CD4-positive, alpha-beta T cell treated with Interleukin-15 for 4 hours (primary cell): ENCODE measurements at regions not wholly inside any gene's neighbourhood (a gene's known extent, or its start where the extent isn't known, plus 50 kb on each side); places are given as distances from the start of the nearest gene placed in this dataset.
"Not testable (repeated sequence)": the region's sequence is repeated elsewhere in the genome, so short reads cannot be mapped to it uniquely, and the experiment has no call there.

Experiments used
- DNase-seq: peaks from one replicate; pipeline ENCODE4 v3.0.0-alpha.2; 2020; ENCODE audit warnings: low spot score

GRCh38 chr11:12585861-12586260, 88.4 kb upstream of the TEAD1 start:
- DNase-seq, result no peak

GRCh38 chr11:12587333-12587991, 86.8 kb upstream of the TEAD1 start:
- DNase-seq, result no peak

DNA sequence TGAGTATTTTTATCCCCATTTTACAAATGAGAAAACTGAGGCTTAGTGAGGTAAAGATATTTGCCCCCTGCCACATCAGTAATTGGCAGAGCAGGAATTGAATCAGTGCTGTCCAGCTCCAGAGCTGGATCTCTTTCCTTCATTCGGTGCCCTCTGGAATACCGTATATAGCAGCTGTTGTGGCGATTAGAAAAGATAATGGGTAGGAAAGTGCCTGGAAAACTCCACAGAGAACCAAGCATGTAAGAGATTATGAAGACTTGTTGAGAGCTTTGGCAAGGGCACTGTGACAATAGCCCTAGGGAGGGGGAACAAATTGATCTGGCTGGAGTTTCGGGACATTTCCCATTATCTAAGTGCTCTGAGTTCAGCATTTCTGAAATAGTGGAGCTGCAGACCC, 82.5 kb upstream of the TEAD1 start:
- no peak for DNase-seq

GRCh38 chr11:12592283-12592682, 81.9 kb upstream of the TEAD1 start:
- no peak for DNase-seq

GRCh38 chr11:12595089-12595847, 79.0 kb upstream of the TEAD1 start:
- not testable (repeated sequence) for DNase-seq

DNA sequence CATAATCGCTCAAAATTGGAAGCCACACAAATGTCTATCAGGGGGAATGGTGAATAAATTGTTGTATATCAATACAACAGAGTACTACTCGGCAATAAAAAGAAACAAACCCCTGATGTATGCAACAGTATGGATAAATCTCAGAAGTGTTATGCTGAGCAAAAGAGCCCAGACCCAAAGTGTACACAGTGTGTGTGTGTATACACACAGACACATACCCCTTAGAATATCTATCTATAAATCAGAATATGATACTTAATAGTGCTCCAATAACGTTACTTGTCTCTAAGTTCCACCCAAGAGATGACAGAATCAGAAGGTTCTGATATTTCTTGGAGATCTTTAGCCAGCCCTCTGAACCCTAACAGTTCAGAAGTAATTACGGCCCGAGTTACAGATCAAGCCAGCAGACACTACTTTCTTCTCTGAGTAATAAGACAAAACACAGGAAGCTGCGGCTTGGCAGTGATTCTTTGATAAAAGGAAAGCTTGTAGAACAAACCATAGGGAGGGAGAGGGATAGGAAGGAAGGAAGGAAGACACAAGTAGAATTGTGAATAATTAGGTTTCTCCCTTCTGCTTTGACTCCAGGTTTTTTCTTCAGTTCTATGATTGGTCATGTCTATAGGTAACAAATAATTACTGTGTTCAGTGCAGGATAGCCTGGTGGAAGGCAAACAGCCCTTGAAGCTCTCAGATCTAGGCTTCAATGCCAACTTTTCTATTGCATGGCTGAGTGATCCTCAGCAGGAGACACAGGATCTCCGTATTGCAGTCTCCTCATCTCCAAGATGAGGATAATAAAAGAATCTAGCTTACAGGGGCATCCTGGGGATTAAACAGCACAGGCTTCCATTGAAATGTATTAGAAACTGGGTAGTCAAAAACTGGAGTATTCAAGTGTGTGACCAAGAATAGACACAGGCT, 75.6 kb upstream of the TEAD1 start:
- no peak for DNase-seq

- peak; percentile 21 for DNase-seq
These were observed 74.6 kb upstream of the TEAD1 start for GRCh38 chr11:12599408-12600143.

GRCh38 chr11:12600829-12601228, 73.4 kb upstream of the TEAD1 start:
- DNase-seq, result no peak

- DNase-seq, result no peak
These were observed 71.8 kb upstream of the TEAD1 start for GRCh38 chr11:12602421-12602820.

- no peak for DNase-seq
These were observed 70.8 kb upstream of the TEAD1 start for GRCh38 chr11:12603143-12604088.

DNA sequence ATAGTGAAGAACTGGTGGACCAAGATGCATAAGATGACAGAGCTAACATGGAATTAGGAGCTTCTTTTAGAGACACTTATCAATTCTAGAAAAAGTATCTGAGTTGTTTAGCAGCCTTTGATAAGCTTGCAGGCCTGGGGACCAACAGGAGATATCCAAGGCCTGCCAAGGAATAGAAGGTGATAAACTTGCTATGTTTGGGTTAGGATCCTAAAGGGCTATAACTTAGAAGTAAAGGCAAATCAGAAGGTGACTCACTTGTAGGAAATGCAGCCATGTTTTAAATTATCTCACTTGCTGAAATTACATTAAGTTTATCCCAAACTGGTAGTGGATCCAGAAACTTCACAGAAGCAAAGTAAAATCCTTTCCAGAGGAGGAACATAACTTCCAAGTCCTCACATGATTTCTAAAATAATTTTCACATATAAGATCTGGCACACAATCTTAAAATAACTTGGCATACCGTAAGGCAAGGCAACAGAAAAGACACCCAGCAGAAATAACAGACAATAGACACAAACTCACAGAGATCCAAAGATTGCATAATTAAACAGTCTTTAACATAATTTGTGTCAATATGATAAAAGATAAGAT, 69.6 kb upstream of the TEAD1 start:
- DNase-seq, result no peak

- no peak for DNase-seq
These were observed 67.6 kb upstream of the TEAD1 start for GRCh38 chr11:12606597-12606996.

DNA sequence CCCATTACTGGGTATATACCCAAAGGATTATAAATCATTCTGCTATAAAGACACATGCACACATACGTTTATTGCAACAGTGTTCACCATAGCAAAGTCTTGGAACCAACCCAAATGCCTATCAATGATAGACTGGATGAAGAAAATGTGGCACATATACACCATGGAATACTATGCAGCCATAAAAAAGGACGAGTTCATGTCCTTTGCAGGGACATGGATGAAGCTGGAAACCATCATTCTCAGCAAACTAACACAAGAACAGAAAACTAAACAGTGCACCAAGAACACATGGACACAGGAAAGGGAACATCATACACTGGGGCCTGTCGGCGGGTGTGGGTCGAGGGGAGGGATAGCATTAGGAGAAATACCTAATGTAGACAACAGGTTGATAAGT, 65.5 kb upstream of the TEAD1 start:
- not testable (repeated sequence) for DNase-seq

DNA sequence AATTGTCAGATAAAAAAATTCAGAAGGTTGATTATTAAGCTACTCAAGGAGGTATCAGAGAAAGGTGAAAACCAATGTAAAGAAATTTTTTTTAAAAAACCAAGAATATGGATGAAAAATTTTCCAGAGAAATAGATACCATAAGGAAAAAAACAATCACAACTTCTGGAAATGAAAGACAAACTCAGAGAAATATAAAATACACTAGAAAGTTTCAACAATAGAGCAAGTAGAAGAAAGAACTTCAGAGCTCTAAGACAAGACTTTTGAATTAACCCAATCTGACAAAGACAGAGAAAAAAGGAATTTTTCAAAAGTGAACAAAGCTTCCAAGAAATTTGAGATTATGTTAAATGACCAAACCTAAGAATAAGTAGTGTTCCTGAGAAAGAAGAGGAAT, 62.9 kb upstream of the TEAD1 start:
- no peak for DNase-seq

- DNase-seq, result no peak
These were observed 56.6 kb upstream of the TEAD1 start for GRCh38 chr11:12617632-12618031.

DNA sequence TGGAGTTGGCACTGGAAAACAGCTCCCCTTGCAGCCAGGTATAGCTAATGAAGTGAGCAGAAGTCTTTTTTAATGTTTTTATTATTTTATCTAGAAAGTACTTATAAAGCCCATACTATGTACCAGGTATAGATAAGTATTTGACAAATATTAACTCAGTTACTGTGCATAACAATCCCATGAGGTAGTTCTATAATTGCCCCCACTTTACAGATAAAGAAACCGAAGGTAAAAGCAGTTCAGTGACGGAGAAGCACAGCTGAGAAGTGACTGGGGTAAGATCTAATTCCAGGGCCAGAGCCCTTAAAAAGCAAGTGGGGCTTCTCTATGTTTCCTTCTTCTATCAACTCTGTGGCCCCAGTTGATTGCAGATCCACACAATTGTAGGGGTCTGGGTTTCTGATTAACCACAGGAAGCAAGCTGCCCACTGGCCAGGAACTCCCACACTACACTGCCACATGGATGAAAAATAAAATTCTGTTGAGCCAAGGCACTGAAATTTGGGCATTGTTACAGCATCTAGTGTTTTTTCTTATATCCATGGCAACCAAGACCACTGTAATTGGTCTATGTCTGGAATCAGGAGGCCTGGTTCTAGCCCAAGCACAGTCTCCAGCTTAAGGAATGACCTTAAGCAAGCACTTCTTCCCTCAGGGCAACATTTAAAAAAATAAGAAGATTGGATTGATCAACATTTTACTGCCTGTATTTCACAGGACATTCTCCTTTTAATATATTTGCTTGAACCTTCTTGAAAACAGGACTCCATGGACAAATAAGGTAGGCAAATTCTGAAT, 55.3 kb upstream of the TEAD1 start:
- DNase-seq, result no peak

DNA sequence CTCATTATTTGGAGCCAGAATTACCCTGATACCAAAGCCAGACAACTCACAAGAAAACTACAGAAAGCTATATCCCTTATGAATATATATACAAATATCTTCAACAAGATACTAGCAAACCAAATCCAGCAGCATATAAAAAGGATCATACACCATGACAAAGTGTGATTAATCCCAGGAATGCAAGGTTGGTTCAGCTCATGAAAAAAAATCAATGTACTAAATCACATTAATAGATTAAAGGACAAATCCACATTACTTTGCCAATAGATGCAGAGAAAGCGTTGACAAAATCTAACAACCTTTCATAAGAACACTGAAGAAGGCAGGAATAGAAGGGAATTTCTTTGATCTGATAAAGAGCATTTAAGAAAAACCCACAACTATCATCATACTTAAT, 50.4 kb upstream of the TEAD1 start:
- DNase-seq, result no peak
